HG02588 (cell line): ENCODE measurements at regions not wholly inside any gene's neighbourhood (a gene's known extent, or its start where the extent isn't known, plus 50 kb on each side); places are given as distances from the start of the nearest gene placed in this dataset.

Experiments used
- ATAC-seq: cut with Tn5 transposase; IDR thresholded peaks from one replicate; pipeline ENCODE4 v1.9.1; 2021; ENCODE audit warnings: mild to moderate bottlenecking, moderate library complexity; ENCODE audit not compliant: unreplicated experiment

DNA sequence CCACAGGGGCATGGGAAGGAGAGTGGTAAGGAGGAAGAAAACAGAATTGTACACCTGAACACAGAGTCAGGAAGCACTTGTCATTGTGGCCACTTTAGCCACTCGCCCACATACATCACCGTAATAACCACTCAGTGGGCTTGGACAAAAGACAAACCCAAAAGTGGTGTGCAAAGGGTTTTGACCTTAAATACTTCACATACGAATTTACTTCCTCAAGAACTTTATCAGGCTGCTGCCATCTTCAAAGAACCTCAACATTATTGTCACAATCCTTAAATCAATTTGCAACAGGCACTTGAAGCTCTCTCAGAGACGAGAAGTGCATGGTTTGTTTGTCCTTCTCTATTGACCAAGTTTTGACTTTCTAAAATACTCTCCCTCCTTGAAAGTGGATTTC is 187.3 kb upstream of the EGLN3 start:
- no peak for ATAC-seq

DNA sequence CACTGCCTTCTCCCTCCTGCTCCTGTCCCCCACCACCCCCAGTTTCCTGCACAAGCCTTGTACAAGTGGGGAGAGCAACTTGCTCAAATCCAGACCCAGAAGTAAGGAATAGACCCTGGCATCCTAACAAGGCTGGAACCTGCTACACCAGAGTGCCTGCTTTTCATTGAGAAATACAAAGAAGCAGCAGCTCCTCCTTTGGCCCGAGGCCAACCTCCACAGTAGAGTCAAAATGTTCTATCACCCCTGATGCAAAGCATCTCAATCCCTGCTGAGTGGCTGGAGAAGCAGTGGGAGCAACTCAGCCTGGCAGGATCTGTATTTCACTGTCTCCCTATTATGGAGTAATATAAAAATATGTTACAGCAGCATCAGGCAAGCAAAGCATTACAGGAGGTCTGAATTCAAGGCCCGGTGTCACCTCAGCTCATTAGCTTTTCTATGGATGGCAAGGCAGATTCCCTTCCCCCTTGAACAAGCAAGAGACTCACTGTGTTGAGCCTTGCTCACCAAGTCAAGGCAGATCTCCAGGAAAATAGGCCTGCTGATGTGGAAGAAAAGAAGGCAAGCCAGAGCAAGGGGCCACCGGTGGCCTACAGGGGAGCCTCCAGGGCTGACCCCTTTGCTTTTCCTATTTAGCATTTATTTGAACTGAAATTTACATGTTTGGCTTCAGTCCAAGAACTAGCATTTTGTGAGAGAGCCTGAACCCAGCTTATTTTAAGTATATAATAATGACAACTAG is 186.3 kb upstream of the EGLN3 start:
- ATAC-seq: no peak

DNA sequence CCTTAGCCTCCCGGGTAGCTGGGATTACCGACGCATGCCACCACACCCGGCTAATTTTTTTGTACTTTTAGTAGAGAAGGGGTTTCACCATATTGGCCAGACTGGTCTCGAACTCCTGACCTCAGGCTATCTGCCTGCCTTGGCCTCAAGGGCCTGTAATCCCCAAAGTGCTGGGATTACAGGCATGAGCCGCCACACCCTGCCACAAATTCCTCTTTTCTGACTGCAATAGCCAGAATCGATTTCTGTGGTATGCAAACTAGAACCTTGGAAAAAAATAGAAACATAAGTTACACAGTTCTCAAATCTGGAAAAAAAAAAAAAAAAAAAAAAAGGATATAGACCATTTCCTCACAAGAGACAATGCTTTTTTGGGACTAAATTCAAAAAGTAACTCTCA is 184.6 kb upstream of the EGLN3 start:
- ATAC-seq: no peak

DNA sequence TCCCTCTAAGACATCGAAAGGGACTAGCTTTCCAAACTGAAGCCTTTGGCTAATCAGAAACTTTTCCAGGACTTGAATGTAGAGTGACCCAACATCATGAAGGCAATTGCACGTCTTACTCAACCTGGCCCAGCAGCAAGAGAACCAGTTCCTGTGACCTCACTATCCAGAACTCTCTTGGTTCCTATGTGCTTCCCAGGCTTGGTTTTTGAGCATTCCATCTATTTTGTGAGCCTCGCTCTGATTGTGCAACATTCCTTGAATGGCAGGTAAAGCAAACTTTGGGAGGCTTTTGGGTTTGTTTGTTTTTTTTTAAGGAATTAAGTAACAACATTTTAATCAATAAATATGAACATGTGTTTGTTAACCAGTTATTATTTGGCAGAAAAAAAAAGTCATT is 183.6 kb upstream of the EGLN3 start:
- no peak for ATAC-seq

DNA sequence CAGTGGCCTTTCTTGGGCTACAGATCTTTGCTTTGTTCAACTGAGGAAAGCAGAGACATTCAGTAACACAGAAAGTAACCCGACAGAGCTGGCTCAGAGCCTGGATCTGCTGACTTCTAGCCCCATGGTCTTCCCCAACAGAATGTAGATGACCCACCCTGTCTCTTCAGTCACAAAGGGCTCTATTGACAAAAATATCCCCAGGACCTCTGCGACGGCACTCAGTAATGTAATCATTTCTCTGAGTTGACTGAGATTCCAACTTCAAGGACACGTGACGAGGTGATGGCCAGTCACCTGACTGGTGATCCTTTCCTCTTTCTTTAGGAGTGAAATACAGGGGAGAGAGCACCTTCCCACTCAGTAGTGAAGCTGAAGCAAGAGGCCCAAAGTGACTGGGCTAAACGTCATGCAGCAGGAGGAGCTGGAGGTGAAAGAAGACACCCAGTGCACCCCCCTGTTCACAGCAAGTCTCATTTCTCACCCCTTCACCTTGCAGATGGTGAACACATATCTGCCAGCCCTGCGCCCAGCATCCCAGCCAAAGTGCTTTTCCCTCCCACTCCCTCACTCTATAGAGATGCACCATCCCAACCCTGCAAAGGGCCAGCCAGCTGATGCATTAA is 179.2 kb upstream of the EGLN3 start:
- no peak for ATAC-seq

DNA sequence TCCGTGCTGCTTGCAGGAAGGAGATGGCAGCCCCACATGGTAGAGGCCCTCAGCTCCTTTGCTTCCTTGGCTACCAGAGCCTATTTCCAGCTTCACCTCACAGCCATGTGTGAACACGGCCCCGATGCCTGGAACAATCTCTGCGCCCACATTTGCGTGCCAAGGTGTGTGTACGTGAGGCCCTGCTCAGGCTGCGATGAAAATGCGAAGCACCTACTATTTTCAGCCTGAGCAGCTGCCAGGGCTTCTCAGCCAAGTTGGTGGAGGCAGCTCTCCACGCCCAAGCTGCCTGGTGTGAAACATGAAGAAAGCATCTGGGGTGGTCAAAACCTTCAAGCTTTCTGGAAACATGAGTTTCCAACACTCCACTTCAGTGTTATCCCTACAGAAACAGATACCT is 177.8 kb upstream of the EGLN3 start:
- no peak for ATAC-seq

DNA sequence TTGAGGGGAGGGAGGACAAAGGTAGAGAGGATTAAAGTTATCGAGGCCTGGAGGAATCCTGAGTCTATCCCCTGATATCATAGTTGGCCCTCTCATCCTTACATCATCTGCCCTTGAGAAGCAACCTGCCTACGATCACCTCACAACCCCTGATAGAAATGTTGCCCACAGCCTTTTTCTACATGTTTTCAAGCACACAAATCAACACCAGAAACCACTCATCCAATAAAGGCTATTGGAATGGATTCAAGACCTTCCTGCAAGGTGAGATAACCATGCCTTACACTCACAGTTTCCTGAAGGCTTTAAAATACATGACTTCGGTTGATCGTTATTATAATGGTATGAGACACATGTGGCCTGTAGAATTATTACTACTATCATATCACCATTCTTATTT is 175.7 kb upstream of the EGLN3 start:
- no peak for ATAC-seq

DNA sequence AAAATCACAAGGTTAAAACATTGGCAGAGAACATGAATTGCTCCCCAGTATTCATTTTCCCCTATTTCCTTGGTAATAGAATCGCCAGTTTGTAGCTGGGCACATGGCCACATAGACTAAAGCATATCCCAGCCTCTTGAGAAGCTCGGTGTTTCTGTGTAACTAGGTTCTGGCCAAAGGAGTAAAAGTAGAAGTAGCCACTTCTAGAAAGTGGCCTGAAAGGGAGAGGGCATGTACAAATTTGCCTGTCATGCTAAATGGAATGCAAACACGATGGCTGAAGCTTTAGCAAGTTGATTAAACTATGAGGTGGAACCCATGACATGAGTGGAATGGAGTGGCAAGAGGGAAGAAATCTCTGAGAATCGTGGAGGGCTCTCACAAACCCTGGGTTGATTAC is 173.7 kb upstream of the EGLN3 start:
- no peak for ATAC-seq

DNA sequence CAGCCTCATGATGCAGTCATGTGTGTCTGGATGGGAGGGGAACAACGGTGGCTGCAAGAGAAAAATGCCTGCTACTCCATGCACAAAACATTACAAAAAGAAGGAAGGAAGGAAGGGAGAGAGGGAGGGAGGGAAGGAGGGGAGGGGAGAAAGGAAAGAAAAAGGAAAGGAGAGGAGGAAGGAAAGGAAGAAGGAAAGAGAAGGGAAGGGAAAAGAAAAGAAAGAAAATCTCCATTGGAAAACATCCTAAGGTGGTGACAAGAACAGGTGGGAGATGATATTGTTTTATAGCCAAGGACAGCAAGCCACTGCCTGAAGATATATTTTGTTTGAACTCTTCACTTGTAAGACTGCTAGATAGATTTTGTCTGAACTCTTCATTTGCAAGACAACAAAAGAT is 171.8 kb upstream of the EGLN3 start:
- no peak for ATAC-seq

DNA sequence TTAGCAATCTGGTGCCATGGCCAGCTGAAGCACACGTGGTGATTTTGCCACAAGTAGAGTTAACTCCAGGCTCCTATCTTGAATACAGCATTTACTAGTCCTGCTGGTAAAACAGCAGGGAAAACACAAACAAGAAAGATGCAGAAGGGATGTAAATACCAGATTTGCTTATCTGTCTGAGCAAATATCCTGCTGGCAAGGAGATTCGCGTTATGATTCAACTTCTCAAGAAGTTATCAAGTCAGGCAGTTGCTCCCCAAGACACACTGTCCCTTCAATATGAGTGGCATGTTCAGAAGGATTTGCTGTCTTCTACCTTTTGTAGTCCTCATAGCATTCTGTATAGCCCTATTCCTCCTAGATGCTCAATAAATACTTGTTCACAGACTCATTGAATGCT is 171.2 kb upstream of the EGLN3 start:
- no peak for ATAC-seq

DNA sequence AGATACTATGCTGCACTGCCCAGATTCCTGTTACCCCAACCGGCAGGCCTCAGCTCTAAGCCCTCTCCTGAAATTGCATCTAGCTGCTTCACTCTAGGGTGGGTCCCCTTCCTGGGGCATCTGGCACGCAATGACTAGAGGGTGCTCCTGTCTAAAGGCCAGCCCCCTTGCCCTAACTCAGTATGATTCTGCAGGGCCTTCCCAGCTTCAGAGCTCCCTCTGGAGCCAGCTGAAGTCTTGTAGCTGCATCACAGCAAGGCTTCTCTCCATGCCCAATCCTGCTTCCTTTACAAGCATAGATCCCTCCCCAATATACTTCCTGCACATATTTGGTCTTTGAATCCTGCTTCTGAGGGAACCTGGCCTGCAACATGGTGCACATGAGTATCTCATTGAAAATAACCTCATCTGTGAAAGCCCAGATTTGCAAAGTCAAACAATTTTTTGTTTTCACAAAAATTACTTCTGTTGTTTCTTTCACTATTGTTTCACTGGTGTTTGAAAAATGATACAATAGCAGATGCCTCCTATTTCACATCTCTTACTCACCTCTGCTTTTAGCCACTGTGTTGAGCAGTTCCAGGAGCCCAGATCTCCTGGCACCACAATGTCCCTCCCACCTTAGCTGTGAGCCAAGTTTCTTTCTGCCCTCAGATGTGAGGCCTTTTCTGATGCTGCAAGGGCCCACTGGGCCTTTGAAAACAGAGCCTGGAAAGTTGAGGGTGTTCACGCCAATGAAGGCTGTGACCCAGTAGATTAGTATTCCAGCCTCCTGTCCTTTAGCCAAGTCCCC is 169.5 kb upstream of the EGLN3 start:
- no peak for ATAC-seq

DNA sequence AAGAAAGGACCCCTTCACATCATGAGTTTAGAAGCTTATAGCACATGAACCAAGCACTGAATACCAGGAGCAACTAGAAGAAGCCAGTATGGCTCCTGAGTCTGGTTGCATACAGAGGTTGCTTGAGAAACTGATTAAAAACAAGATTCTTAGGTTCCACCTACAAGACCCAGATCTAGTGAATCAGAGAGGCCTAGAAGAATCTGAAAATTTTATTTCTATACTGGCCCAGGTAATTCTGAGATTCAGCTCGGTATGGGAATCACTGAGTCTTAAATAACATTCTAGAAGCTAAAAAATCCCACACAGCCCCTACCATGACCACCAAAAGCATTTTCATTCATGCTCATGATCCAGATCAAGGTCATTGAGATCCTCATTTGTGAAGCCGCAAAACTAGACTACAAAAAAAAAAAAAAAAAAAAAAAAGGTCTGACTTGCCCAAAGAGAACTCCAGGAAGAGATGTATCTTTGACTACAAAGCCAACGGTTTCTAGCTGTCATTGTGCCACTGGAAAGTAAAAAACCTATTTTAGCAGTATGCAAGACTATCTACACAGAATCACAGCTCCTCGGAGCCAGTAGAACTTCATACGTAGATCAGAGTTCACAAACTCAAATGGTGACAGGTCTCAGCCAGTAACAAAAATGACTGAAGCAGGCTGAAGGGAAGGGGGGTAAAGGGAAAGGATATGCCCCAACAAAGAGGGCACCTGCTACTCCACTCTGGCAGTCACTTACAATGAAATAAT is 168.4 kb upstream of the EGLN3 start:
- no peak for ATAC-seq

DNA sequence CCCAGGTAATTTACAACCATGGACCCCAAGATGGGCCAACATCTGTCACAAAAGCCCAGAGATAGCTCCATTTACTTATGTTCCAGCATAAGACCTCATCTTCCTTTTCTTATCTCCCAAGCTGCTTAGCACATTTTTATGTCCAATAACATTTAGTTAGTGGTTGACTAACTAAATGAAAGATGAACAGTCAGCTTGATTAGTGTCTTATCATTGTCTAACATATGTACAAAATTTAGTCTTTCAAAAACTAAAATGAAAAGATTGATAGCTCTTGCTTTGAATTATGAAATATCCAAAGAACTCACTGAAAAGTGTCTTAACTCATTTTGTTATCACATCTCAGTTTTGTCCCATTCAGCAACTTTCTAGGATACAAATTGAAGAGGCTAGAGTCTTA is 163.1 kb upstream of the EGLN3 start:
- ATAC-seq: no peak

DNA sequence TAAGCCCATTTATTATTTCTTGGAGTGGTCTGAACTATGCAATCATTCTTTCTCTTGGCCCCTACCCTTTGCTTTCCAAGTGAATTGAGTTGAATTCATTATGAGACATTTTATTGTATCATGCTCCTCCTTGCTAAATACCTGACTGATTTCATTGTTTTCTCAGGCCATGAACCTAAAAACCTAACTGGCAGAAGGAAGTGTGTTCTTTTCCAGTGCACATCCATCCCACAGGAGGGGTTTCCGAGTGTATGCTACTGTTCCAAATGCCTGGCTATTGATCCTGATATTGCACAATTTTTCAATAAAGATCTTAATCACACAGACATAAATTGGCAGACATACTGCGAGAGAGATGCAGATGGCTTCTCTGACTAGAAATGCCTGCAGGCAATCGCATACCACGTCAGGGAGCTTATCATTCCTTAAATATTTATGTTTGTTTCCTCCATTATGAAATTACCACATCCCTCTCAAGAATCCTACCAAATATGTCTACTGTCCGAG is 162.2 kb upstream of the EGLN3 start:
- ATAC-seq: no peak

DNA sequence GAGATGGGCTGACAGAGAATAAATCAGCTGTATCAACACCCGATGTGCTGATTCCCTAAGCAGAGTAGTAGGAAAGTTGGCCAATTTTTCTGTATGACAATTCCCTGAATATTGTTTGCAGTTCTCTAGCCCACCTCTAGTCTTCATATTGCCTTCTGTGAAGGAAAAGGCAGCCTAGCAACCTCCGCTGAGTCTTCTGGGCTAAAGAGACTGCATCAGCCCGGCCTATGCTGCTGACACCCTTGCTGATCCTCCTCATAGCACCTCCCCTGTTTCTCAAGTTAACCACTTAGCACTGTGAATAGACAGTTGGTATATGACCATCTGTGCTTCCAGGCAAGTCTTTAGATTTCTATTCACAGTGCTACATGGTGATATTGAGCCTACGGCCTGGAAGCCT is 161.1 kb upstream of the EGLN3 start:
- ATAC-seq: no peak

DNA sequence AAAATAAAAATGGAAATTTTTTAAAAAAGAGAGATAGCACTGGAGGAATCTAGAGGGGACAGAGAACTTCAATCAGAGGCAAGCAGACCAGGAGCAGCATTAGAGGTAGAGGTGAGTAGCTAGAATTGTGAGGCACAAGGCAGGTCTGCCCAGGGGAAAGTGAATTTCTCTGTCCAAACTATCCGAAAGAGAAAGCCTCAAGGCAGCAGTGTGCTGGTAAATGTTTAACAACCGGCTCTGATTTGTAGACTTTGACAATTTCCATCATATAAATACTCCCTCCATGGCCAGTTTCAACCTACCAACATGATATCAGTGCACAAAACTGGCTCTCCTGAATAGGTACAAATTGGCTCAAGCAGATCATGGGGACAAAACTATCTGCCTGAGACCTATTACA is 160.6 kb upstream of the EGLN3 start:
- ATAC-seq: no peak

DNA sequence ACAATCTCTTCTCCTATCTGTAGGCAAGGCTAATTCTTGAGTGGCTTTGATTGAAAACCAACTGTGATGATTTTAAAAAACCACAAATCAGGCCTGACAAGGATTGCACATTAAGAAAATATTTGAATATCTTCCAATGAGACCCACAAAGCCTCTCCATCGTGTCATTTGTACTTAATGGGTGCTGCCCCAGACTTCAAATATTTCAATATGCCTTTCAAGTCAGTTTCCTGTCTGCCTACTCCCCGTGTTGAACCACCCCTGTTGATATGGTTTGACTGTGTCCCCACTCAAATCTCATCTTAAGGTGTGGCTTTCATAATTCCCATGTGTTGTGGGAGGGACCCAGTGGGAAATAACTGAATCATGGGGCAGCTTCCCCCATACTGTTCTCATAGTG is 159.7 kb upstream of the EGLN3 start:
- ATAC-seq: no peak

DNA sequence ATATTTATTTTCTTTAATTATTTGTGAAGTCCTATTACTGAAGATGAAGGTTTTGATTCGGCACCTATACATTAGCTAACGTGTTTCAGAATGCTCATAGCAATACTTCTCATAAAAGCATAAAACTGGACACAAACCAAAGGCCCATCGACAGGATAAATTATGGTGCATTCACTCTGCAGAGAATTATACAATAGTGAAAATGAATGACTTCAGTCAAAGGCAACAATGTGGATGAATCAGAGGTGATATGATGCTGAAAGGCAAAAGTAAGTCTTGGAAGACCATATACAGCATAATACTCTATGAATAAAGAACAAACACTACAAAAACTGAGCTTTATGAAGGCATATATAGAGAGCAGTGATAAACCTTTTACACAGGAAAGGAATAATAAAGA is 156.6 kb upstream of the EGLN3 start:
- ATAC-seq: no peak

DNA sequence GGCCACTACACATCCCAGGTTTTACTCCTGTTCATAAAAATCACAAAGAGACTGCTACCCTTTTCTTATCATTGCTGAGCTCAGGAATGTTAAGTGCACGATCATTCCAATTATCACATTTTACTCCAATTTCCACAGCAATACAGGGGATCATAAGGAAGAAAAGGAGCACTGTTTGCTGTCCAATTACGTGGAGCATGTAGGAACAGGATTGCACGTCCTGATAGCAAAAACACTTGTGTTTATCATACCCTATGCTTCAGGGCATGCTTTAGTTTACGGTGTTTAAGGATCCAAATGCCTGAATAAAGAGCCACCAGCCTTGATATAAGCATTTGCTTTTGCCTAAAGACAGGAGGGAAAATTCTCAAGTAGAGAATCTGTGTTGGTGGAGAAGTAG is 155.4 kb upstream of the EGLN3 start:
- no peak for ATAC-seq

DNA sequence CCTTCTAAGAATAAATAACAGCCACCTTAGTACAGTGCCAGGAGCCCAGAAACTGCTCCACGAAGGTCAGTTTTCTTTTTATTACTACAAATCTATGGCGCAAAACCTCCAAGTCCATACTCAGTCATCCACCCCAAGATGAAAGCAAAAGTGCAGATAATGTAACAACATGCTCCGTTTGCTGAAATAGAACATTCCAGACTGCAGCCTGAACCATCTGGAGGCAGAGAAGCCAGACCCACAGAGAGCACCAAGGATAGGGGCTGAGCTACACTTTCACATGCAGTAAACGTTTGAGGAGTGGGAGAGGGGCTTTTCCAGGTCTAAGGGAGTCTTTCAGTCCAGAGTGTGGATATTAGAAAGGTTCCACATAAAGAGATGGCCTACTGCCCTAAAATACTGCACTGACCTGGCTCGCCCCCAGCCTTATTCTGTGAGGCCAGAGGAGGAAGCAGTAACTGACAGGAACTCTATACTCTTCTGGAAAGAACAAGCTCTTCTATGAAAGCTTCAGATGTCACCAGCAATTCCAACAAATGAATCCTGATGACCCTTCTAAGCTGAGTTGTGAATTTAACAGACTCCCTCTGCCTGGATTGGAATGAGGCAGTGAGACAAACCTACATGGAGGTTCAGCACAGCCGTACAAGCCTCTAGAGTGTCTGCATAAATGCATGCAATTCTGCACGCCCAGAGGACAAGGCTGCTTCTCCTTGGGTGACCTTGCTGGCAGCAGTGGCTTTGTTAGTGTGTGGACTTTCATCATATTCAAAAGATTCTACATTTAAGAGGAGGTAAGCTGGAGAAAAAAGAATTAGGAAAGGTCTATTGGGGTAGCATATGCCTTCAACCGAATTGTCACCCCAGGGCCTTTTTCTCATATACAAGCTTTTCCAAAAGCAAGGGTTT is 153.9 kb upstream of the EGLN3 start:
- ATAC-seq: no peak
